HepG2 (cell line): ENCODE measurements at regions not wholly inside any gene's neighbourhood (a gene's known extent, or its start where the extent isn't known, plus 50 kb on each side); places are given as distances from the start of the nearest gene placed in this dataset.

ENCODE experiments used
- CTCF ChIP-seq: sonication (generic); formaldehyde crosslinking; IDR thresholded peaks from 2 replicates; pipeline ENCODE4 v1.5.0; 2020; ENCODE audit warnings: mild to moderate bottlenecking, missing genetic modification reagents, moderate library complexity
- FOXA3 ChIP-seq: IDR thresholded peaks from 2 replicates; pipeline ENCODE4 v1.6.1; 2016; ENCODE audit warnings: missing genetic modification reagents, missing compliant biosample characterization
- IRF1 ChIP-seq: sonication (generic); formaldehyde crosslinking; IDR thresholded peaks from 2 replicates; pipeline ENCODE4 v1.4.0; 2020; ENCODE audit warnings: low read depth, mild to moderate bottlenecking, missing genetic modification reagents
- KAT8 ChIP-seq: IDR thresholded peaks from 2 replicates; pipeline ENCODE4 v1.6.1; 2016; ENCODE audit warnings: missing genetic modification reagents, missing compliant biosample characterization
- KMT2B ChIP-seq: IDR thresholded peaks from 2 replicates; pipeline ENCODE4 v1.6.1; 2016; ENCODE audit warnings: missing genetic modification reagents, missing compliant biosample characterization
- MTA1 ChIP-seq: sonication (generic); formaldehyde crosslinking; IDR thresholded peaks from 2 replicates; pipeline ENCODE4 v1.4.0; 2020; ENCODE audit warnings: missing genetic modification reagents, mild to moderate bottlenecking, borderline replicate concordance
- NBN ChIP-seq: fragments of 450-650 bp; conservative IDR thresholded peaks from 2 replicates; pipeline ENCODE4 v1.6.1; 2017
- PHF21A ChIP-seq: sonication (generic); formaldehyde crosslinking; IDR thresholded peaks from 2 replicates; pipeline ENCODE4 v1.5.0; 2020; ENCODE audit warnings: mild to moderate bottlenecking, missing genetic modification reagents
- STAG1 ChIP-seq: sonication (generic); formaldehyde crosslinking; IDR thresholded peaks from 2 replicates; pipeline ENCODE4 v1.4.0; 2020; ENCODE audit warnings: missing genetic modification reagents
- TEAD3 ChIP-seq: optimal IDR thresholded peaks from 2 replicates; pipeline ENCODE3; 2016; ENCODE audit warnings: borderline replicate concordance
- UBTF ChIP-seq: sonication (generic); formaldehyde crosslinking; IDR thresholded peaks from 2 replicates; pipeline ENCODE4 v1.4.0; 2020; ENCODE audit warnings: mild to moderate bottlenecking, missing genetic modification reagents
- ZBTB3 ChIP-seq: sonication (generic); formaldehyde crosslinking; IDR thresholded peaks from 2 replicates; pipeline ENCODE4 v1.4.0; 2020; ENCODE audit warnings: low read depth, mild to moderate bottlenecking, moderate library complexity, missing genetic modification reagents, borderline replicate concordance
- ZFP91 ChIP-seq: sonication (generic); formaldehyde crosslinking; IDR thresholded peaks from 2 replicates; pipeline ENCODE4 v1.9.0; 2022; ENCODE audit warnings: missing genetic modification reagents, mild to moderate bottlenecking, borderline replicate concordance
- ZMYM2 ChIP-seq: sonication (generic); formaldehyde crosslinking; IDR thresholded peaks from 2 replicates; pipeline ENCODE4 v1.8.0; 2022; ENCODE audit warnings: mild to moderate bottlenecking, missing genetic modification reagents
- ZNF292 ChIP-seq: sonication (generic); formaldehyde crosslinking; IDR thresholded peaks from 2 replicates; pipeline ENCODE4 v1.8.1; 2022; ENCODE audit warnings: mild to moderate bottlenecking, low read depth, missing genetic modification reagents, borderline replicate concordance
- ZNF570 ChIP-seq: sonication (generic); formaldehyde crosslinking; IDR thresholded peaks from 2 replicates; pipeline ENCODE4 v1.4.0; 2020; ENCODE audit warnings: mild to moderate bottlenecking, missing genetic modification reagents, borderline replicate concordance
- ZNF720 ChIP-seq: sonication (generic); formaldehyde crosslinking; IDR thresholded peaks from 2 replicates; pipeline ENCODE4 v1.4.0; 2020; ENCODE audit warnings: missing genetic modification reagents
- ZSCAN9 ChIP-seq: IDR thresholded peaks from 2 replicates; pipeline ENCODE4 v1.6.1; 2016; ENCODE audit warnings: borderline replicate concordance
- TF ChIP-seq, protein P1 (sequence below): IDR thresholded peaks from 2 replicates; pipeline ENCODE4 v1.6.1; 2016; ENCODE audit warnings: low read depth, missing genetic modification reagents, missing compliant biosample characterization

- peak; percentile 49 for TF ChIP-seq TEAD3 (CRISPR knock-in tag)
- no peak for TF ChIP-seq KMT2B
- no peak for TF ChIP-seq UBTF (CRISPR knock-in tag)
- TF ChIP-seq, protein P1, sequence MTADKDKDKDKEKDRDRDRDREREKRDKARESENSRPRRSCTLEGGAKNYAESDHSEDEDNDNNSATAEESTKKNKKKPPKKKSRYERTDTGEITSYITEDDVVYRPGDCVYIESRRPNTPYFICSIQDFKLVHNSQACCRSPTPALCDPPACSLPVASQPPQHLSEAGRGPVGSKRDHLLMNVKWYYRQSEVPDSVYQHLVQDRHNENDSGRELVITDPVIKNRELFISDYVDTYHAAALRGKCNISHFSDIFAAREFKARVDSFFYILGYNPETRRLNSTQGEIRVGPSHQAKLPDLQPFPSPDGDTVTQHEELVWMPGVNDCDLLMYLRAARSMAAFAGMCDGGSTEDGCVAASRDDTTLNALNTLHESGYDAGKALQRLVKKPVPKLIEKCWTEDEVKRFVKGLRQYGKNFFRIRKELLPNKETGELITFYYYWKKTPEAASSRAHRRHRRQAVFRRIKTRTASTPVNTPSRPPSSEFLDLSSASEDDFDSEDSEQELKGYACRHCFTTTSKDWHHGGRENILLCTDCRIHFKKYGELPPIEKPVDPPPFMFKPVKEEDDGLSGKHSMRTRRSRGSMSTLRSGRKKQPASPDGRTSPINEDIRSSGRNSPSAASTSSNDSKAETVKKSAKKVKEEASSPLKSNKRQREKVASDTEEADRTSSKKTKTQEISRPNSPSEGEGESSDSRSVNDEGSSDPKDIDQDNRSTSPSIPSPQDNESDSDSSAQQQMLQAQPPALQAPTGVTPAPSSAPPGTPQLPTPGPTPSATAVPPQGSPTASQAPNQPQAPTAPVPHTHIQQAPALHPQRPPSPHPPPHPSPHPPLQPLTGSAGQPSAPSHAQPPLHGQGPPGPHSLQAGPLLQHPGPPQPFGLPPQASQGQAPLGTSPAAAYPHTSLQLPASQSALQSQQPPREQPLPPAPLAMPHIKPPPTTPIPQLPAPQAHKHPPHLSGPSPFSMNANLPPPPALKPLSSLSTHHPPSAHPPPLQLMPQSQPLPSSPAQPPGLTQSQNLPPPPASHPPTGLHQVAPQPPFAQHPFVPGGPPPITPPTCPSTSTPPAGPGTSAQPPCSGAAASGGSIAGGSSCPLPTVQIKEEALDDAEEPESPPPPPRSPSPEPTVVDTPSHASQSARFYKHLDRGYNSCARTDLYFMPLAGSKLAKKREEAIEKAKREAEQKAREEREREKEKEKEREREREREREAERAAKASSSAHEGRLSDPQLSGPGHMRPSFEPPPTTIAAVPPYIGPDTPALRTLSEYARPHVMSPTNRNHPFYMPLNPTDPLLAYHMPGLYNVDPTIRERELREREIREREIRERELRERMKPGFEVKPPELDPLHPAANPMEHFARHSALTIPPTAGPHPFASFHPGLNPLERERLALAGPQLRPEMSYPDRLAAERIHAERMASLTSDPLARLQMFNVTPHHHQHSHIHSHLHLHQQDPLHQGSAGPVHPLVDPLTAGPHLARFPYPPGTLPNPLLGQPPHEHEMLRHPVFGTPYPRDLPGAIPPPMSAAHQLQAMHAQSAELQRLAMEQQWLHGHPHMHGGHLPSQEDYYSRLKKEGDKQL: no peak
- peak; percentile 63; the same call in 1 of the 2 replicates for TF ChIP-seq MTA1 (CRISPR knock-in tag)
- peak; percentile 45; the same call in 1 of the 2 replicates for TF ChIP-seq ZFP91
- TF ChIP-seq IRF1: no peak
- TF ChIP-seq KAT8 (CRISPR knock-in tag): no peak
- TF ChIP-seq ZNF570 (CRISPR knock-in tag): no peak
- no peak for TF ChIP-seq ZSCAN9
- 0 out of 2 replicates have a peak, but pooled peaks have one; percentile 33 for TF ChIP-seq ZMYM2
- peak; percentile 50; the same call in 1 of the 2 replicates for TF ChIP-seq PHF21A (CRISPR knock-in tag)
- TF ChIP-seq NBN: no peak
- peak; percentile 65 for TF ChIP-seq FOXA3
- TF ChIP-seq STAG1 (CRISPR knock-in tag): peak; percentile 41
- peak; percentile 33 for TF ChIP-seq CTCF (CRISPR knock-in tag)
- no peak for TF ChIP-seq ZBTB3 (CRISPR knock-in tag)
- TF ChIP-seq ZNF720 (CRISPR knock-in tag): no peak
- peak; percentile 72; the same call in 1 of the 2 replicates for TF ChIP-seq ZNF292 (CRISPR knock-in tag)
These were observed 69.6 kb upstream of the RELN start (continued) for GRCh38 chr7:104059103-104059502.
